ENCODE measurements at regions not wholly inside any gene's neighbourhood (a gene's known extent, or its start where the extent isn't known, plus 50 kb on each side); places are given as distances from the start of the nearest gene placed in this dataset.

- DNase-seq (ENCODE audit: low read depth in 2 of 2), result no peak
These were observed 127.1 kb downstream of the ENGASE start for GRCh38 chr17:79201536-79202227.

GRCh38 chr17:79201119-79201518, 126.5 kb downstream of the ENGASE start:
- no peak for DNase-seq (ENCODE audit: low read depth in 2 of 2)

- DNase-seq (ENCODE audit: low read depth in 2 of 2), result no peak
These were observed 122.3 kb downstream of the ENGASE start for GRCh38 chr17:79196913-79197312.

GRCh38 chr17:79192503-79193351, 118.1 kb downstream of the ENGASE start:
- no peak for DNase-seq (ENCODE audit: low read depth in 2 of 2)

- no peak for DNase-seq (ENCODE audit: low read depth in 2 of 2)
These were observed 116.8 kb downstream of the ENGASE start for GRCh38 chr17:79191270-79191934.

GRCh38 chr17:79189305-79189704, 114.7 kb downstream of the ENGASE start:
- no peak for DNase-seq (ENCODE audit: low read depth in 2 of 2)

- no peak for DNase-seq (ENCODE audit: low read depth in 2 of 2)
These were observed 114.1 kb downstream of the ENGASE start for GRCh38 chr17:79188685-79189084.

GRCh38 chr17:79188048-79188447, 113.4 kb downstream of the ENGASE start:
- DNase-seq (ENCODE audit: low read depth in 2 of 2), result no peak

GRCh38 chr17:79187186-79187585, 112.6 kb downstream of the ENGASE start:
- no peak for DNase-seq (ENCODE audit: low read depth in 2 of 2)

- no peak for DNase-seq (ENCODE audit: low read depth in 2 of 2)
These were observed 111.8 kb downstream of the ENGASE start for GRCh38 chr17:79186406-79186805.

- no peak for DNase-seq (ENCODE audit: low read depth in 2 of 2)
These were observed 111.0 kb downstream of the ENGASE start for GRCh38 chr17:79185671-79186070.

- no peak for DNase-seq (ENCODE audit: low read depth in 2 of 2)
These were observed 109.6 kb downstream of the ENGASE start for GRCh38 chr17:79184219-79184618.

- DNase-seq (ENCODE audit: low read depth in 2 of 2), result no peak
These were observed 108.9 kb downstream of the ENGASE start for GRCh38 chr17:79183293-79184158.

- no peak for DNase-seq (ENCODE audit: low read depth in 2 of 2)
These were observed 108.3 kb downstream of the ENGASE start for GRCh38 chr17:79183043-79183292.

GRCh38 chr17:79182176-79183042, 107.8 kb downstream of the ENGASE start:
- no peak for DNase-seq (ENCODE audit: low read depth in 2 of 2)

GRCh38 chr17:79180358-79181005, 105.9 kb downstream of the ENGASE start:
- no peak for DNase-seq (ENCODE audit: low read depth in 2 of 2)

GRCh38 chr17:79179334-79179733, 104.7 kb downstream of the ENGASE start:
- DNase-seq (ENCODE audit: low read depth in 2 of 2), result no peak

GRCh38 chr17:79177877-79178276, 103.3 kb downstream of the ENGASE start:
- DNase-seq (ENCODE audit: low read depth in 2 of 2), result no peak

- no peak for DNase-seq (ENCODE audit: low read depth in 2 of 2)
These were observed 102.4 kb downstream of the ENGASE start for GRCh38 chr17:79176792-79177601.
